ENCODE measurements at regions not wholly inside any gene's neighbourhood (a gene's known extent, or its start where the extent isn't known, plus 50 kb on each side); places are given as distances from the start of the nearest gene placed in this dataset.

GRCh38 chr21:41620541-41620940, 112.6 kb upstream of the TMPRSS2 start:
- no peaks in the 10 kb centered on the region for H3K9me3 ChIP-seq (ENCODE audit: insufficient read depth in 2 of 2, low read depth in 1 of 2, low read length in 1 of 2)
- no peak overlapping the region for H4K5ac ChIP-seq (ENCODE audit: insufficient read length, low read depth, low read length)
- no peak for FAIRE-seq
- H3K79me2 ChIP-seq (ENCODE audit: control insufficient read depth in 1 of 2, insufficient read depth in 2 of 2, low read length in 2 of 2): no peaks in the 10 kb centered on the region
- no peak overlapping the region for H3K14ac ChIP-seq (ENCODE audit: insufficient read length)
- H2BK15ac ChIP-seq (ENCODE audit: low read length): no peak overlapping the region
- H3K27me3 ChIP-seq (replicated peaks in 1 of 4; ENCODE audit: control insufficient read depth in 3 of 4, extremely low read depth in 1 of 4, insufficient read depth in 3 of 4, low read length in 3 of 4): no peaks in the 10 kb centered on the region
- no peaks in the 10 kb centered on the region for H3K36me3 ChIP-seq (ENCODE audit: control insufficient read depth in 2 of 4, insufficient read depth in 4 of 4, low read length in 3 of 4)
- WGBS, 2 experiments (ENCODE audit: extremely low coverage in 1 of 2, insufficient coverage in 1 of 2, insufficient read length in 1 of 2, insufficient replicate concordance in 2 of 2, low coverage in 1 of 2, low lambda C conversion rate in 2 of 2, missing lambda C conversion rate in 1 of 2): 92% methylated on average over 4 of the region's 6 CpGs; no CpG with 5 or more reads in 1 of the 2 experiments
- no peaks in the 10 kb centered on the region for H3K79me1 ChIP-seq (ENCODE audit: low read depth, low read length)
- no peak overlapping the region for H2AFZ ChIP-seq (ENCODE audit: low read length)
- POLR2A ChIA-PET (ENCODE audit: partially characterized antibody): interaction anchor here (0.7 to 1.7 kb wide), 2 partner anchors 48 to 139 kb away, joined by 3 read pairs; no protein-coding TSS in a partner anchor
- H3K4me1 ChIP-seq (replicated peaks in 1 of 4; ENCODE audit: control insufficient read depth in 3 of 4, insufficient read depth in 4 of 4, low read length in 3 of 4): no peaks in the 10 kb centered on the region
- no peak overlapping the region for H4K8ac ChIP-seq (ENCODE audit: extremely low read depth, insufficient read depth, low read length)
- no peaks in the 10 kb centered on the region for H4K20me1 ChIP-seq (replicated peaks in 1 of 2; ENCODE audit: control insufficient read depth in 1 of 2, insufficient read depth in 2 of 2, low read length in 2 of 2)
- H3K23me2 ChIP-seq (ENCODE audit: low read depth, low read length): no peaks in the 10 kb centered on the region
- no peak overlapping the region for H4K91ac ChIP-seq (replicated peaks; ENCODE audit: insufficient read length, low read length)
- no peak overlapping the region for H3K27ac ChIP-seq (ENCODE audit: low read depth, low read length)
- H2BK5ac ChIP-seq (ENCODE audit: low read depth, low read length): no peak overlapping the region
- TF ChIP-seq EP300 (IDR thresholded peaks at IDR 0.05; ENCODE audit: borderline replicate concordance in 1 of 2, low read depth in 2 of 2, low read length in 2 of 2) (no peak), POLR2A (IDR thresholded peaks at IDR 0.05; ENCODE audit: control extremely low read depth in 1 of 2, low read depth in 2 of 2, low read length in 2 of 2) (no peak), CHD1 (IDR thresholded peaks at IDR 0.05; ENCODE audit: low read depth, low read length) (no peak), TBP (IDR thresholded peaks at IDR 0.05; ENCODE audit: low read depth, low read length) (no peak), ZNF274 (IDR thresholded peaks at IDR 0.05; ENCODE audit: borderline replicate concordance, extremely low read depth, low read length) (no peak), BRCA1 (IDR thresholded peaks at IDR 0.05; ENCODE audit: low read depth, low read length) (no peak), CTBP2 (IDR thresholded peaks at IDR 0.05; ENCODE audit: borderline replicate concordance, insufficient read depth, insufficient read length, low read length) (no peak), MAFK (IDR thresholded peaks at IDR 0.05; ENCODE audit: low read depth, low read length) (no peak), MAX (IDR thresholded peaks at IDR 0.05) (no peak), SIX5 (IDR thresholded peaks at IDR 0.05; ENCODE audit: low read depth, low read length) (no peak), NRF1 (IDR thresholded peaks at IDR 0.05; ENCODE audit: low read depth, low read length) (no peak), PHF8 (conservative IDR thresholded peaks at IDR 0.05; ENCODE audit: low read depth, low read length) (no peak), KDM1A (IDR thresholded peaks at IDR 0.05; ENCODE audit: borderline replicate concordance, low read length) (no peak), TEAD4 (IDR thresholded peaks at IDR 0.05; ENCODE audit: low read depth, low read length) (no peak)
- H2BK12ac ChIP-seq (ENCODE audit: low read depth, low read length): no peak overlapping the region; the same call in 1 of the 2 replicates
- H3K56ac ChIP-seq (replicated peaks; ENCODE audit: insufficient read length, low read depth, low read length): no peak overlapping the region
- no peak overlapping the region for H3K4me3 ChIP-seq (ENCODE audit: extremely low read depth in 1 of 4, insufficient read depth in 2 of 4, low read depth in 3 of 4, low read length in 4 of 4)
- H3K23ac ChIP-seq (ENCODE audit: insufficient read length): no peak overlapping the region
- H3K18ac ChIP-seq (ENCODE audit: extremely low read depth, low read length): no peak overlapping the region
- H2BK20ac ChIP-seq (ENCODE audit: low read length): no peak overlapping the region
- no peak overlapping the region for H3K9ac ChIP-seq (replicated peaks in 1 of 4; ENCODE audit: extremely low read depth in 1 of 4, low read depth in 3 of 4, low read length in 3 of 4)
- no peak overlapping the region for H3K4me2 ChIP-seq (ENCODE audit: insufficient read depth in 1 of 2, low read depth in 2 of 2, low read length in 2 of 2)
- no peak for DNase-seq (ENCODE audit: low read depth in 1 of 2, low spot score in 2 of 2)
- CTCF ChIA-PET (ENCODE audit: partially characterized antibody): interaction anchor here (4.4 kb wide), 1 partner anchor 8 kb away, joined by 34 read pairs; no protein-coding TSS in a partner anchor
- H3K4ac ChIP-seq (replicated peaks; ENCODE audit: insufficient read length, low read depth, low read length): no peak overlapping the region
- H2BK120ac ChIP-seq (replicated peaks; ENCODE audit: low read depth, low read length): no peak overlapping the region
- H2AK5ac ChIP-seq (ENCODE audit: low read depth, low read length): no peak overlapping the region

All from H1 (cell line).